HEK293 (cell line): ENCODE measurements at regions not wholly inside any gene's neighbourhood (a gene's known extent, or its start where the extent isn't known, plus 50 kb on each side); places are given as distances from the start of the nearest gene placed in this dataset.

ENCODE experiments used
- CTCF ChIP-seq: fragments of 450-650 bp; formaldehyde crosslinking; IDR thresholded peaks from 2 replicates; pipeline ENCODE4 v1.5.1; 2016; ENCODE audit warnings: missing biosample characterization, missing genetic modification characterization
- GLIS2 ChIP-seq: fragments of 450-650 bp; formaldehyde crosslinking; IDR thresholded peaks from 2 replicates; pipeline ENCODE4 v1.5.1; 2016; ENCODE audit warnings: missing biosample characterization, missing genetic modification characterization
- KLF8 ChIP-seq: fragments of 450-650 bp; formaldehyde crosslinking; IDR thresholded peaks from 2 replicates; pipeline ENCODE4 v1.5.1; 2016; ENCODE audit warnings: missing biosample characterization, missing genetic modification characterization
- PRDM4 ChIP-seq: fragments of 450-650 bp; formaldehyde crosslinking; IDR thresholded peaks from 2 replicates; pipeline ENCODE4 v1.5.1; 2017; ENCODE audit warnings: missing biosample characterization, missing genetic modification characterization
- YY1 ChIP-seq: fragments of 450-650 bp; formaldehyde crosslinking; IDR thresholded peaks from 2 replicates; pipeline ENCODE4 v1.5.1; 2018; ENCODE audit warnings: missing biosample characterization, missing genetic modification characterization
- ZEB2 ChIP-seq: fragments of 450-650 bp; formaldehyde crosslinking; IDR thresholded peaks from 2 replicates; pipeline ENCODE4 v1.5.1; 2016; ENCODE audit warnings: missing biosample characterization, missing genetic modification characterization
- ZNF274 ChIP-seq, 2 experiments: fragments of 200-500 bp in 1 of 2; fragments of 450-650 bp in 1 of 2; sonication (Bioruptor generic) in 1 of 2; formaldehyde crosslinking in 1 of 2; IDR thresholded peaks; 2 replicates each; pipeline versions ENCODE4 v1.5.1 to v1.6.1; 2014 to 2016; ENCODE audit warnings: borderline replicate concordance in 1 of 2, inconsistent platforms in 1 of 2, low read length in 1 of 2, missing biosample characterization in 1 of 2, missing genetic modification characterization in 1 of 2
- ZNF354C ChIP-seq: fragments of 450-650 bp; formaldehyde crosslinking; IDR thresholded peaks from 2 replicates; pipeline ENCODE4 v1.5.1; 2016; ENCODE audit warnings: missing biosample characterization, missing genetic modification characterization, low read depth, borderline replicate concordance
- ZNF677 ChIP-seq: fragments of 450-650 bp; IDR thresholded peaks from 2 replicates; pipeline ENCODE4 v1.5.0; 2018; ENCODE audit warnings: missing biosample characterization, mild to moderate bottlenecking, missing genetic modification characterization, moderate library complexity
- TF ChIP-seq, protein P1 (sequence below): fragments of 450-650 bp; IDR thresholded peaks from 2 replicates; pipeline ENCODE4 v1.5.1; 2018; ENCODE audit warnings: missing biosample characterization, mild to moderate bottlenecking, missing genetic modification characterization

GRCh38 chr2:41913311-41913710 lies 134.5 kb upstream of the PKDCC start:
- TF ChIP-seq PRDM4 (tag by site-specific recombination) = no peak
- no peak for TF ChIP-seq KLF8 (tag by site-specific recombination)
- TF ChIP-seq, protein P1, sequence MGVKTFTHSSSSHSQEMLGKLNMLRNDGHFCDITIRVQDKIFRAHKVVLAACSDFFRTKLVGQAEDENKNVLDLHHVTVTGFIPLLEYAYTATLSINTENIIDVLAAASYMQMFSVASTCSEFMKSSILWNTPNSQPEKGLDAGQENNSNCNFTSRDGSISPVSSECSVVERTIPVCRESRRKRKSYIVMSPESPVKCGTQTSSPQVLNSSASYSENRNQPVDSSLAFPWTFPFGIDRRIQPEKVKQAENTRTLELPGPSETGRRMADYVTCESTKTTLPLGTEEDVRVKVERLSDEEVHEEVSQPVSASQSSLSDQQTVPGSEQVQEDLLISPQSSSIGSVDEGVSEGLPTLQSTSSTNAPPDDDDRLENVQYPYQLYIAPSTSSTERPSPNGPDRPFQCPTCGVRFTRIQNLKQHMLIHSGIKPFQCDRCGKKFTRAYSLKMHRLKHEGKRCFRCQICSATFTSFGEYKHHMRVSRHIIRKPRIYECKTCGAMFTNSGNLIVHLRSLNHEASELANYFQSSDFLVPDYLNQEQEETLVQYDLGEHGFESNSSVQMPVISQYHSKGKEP (tag by site-specific recombination) = no peak
- no peak for TF ChIP-seq GLIS2
- TF ChIP-seq CTCF (tag by site-specific recombination) = no peak
- no peak for TF ChIP-seq ZNF354C (tag by site-specific recombination)
- no peak for TF ChIP-seq ZEB2
- no peak for TF ChIP-seq YY1 (tag by site-specific recombination)
- TF ChIP-seq ZNF677 (tag by site-specific recombination) = no peak
- no peak for TF ChIP-seq ZNF274 (IDR thresholded peaks at IDR 0.05; ENCODE audit: low read length)
- TF ChIP-seq ZNF274 (tag by site-specific recombination; IDR thresholded peaks at IDR 0.05; ENCODE audit: borderline replicate concordance) = no peak
